HAP-1 (cell line): ENCODE measurements at regions not wholly inside any gene's neighbourhood (a gene's known extent, or its start where the extent isn't known, plus 50 kb on each side); places are given as distances from the start of the nearest gene placed in this dataset.

Experiments used
- DNase-seq, 2 experiments: peaks; one replicate each; pipeline ENCODE4 v3.0.0-alpha.2; 2016 to 2020; ENCODE audit warnings: low spot score in 2 of 2
- H3K27me3 ChIP-seq: fragments of 250-450 bp; sonication (Bioruptor Pico); 2 replicates; pipeline ENCODE4 v1.5.1; 2020; ENCODE audit warnings: low read depth, mild to moderate bottlenecking, moderate library complexity
- H3K36me3 ChIP-seq: fragments of 250-450 bp; sonication (Bioruptor Pico); replicated peaks from 2 replicates; pipeline ENCODE4 v1.5.1; 2020; ENCODE audit warnings: mild to moderate bottlenecking
- H3K4me1 ChIP-seq: fragments of 250-450 bp; sonication (Bioruptor Pico); 2 replicates; pipeline ENCODE4 v1.5.1; 2020; ENCODE audit warnings: mild to moderate bottlenecking
- H3K4me3 ChIP-seq: fragments of 250-450 bp; sonication (Bioruptor Pico); 2 replicates; pipeline ENCODE4 v1.5.1; 2020; ENCODE audit warnings: mild to moderate bottlenecking, moderate library complexity
- H3K9me3 ChIP-seq: fragments of 250-450 bp; sonication (Bioruptor Pico); 2 replicates; pipeline ENCODE4 v1.5.1; 2020; ENCODE audit warnings: mild to moderate bottlenecking, moderate library complexity
- in situ Hi-C: fragments of 300-500 bp; cut with MboI; formaldehyde crosslinking; loops from 3 replicates; pipeline ENCODE4 v1.14.3; 2020; ENCODE audit warnings: low sequenced_read_pairs, inconsistent platforms, mixed read lengths

GRCh38 chrX:39626749-39627148 is 471.0 kb downstream of the BCOR start:
- DNase-seq, result no peak
- in situ Hi-C loops, result no loop called here
- no peaks in the 10 kb centered on the region for H3K27me3 ChIP-seq
- no peak overlapping the region for H3K4me3 ChIP-seq
- no peaks in the 10 kb centered on the region for H3K9me3 ChIP-seq
- no peaks in the 10 kb centered on the region for H3K4me1 ChIP-seq
- no peaks in the 10 kb centered on the region for H3K36me3 ChIP-seq

- DNase-seq, result peak in 1 of 2 experiments; percentile 10
- in situ Hi-C loops, result no loop called here
- no peaks in the 10 kb centered on the region for H3K27me3 ChIP-seq
- no peak overlapping the region for H3K4me3 ChIP-seq
- no peaks in the 10 kb centered on the region for H3K9me3 ChIP-seq
- H3K36me3 ChIP-seq, result no peaks in the 10 kb centered on the region
- no peaks in the 10 kb centered on the region for H3K4me1 ChIP-seq
Observed at GRCh38 chrX:39627257-39627656, 470.5 kb downstream of the BCOR start.

- in situ Hi-C loops, result no loop called here
- H3K36me3 ChIP-seq, result no peaks in the 10 kb centered on the region
- no peak for DNase-seq
- no peak overlapping the region for H3K4me3 ChIP-seq
- H3K27me3 ChIP-seq, result no peaks in the 10 kb centered on the region
- no peaks in the 10 kb centered on the region for H3K9me3 ChIP-seq
- no peaks in the 10 kb centered on the region for H3K4me1 ChIP-seq
Observed at GRCh38 chrX:39629001-39629400, 468.8 kb downstream of the BCOR start.

GRCh38 chrX:39630344-39630743 is 467.4 kb downstream of the BCOR start:
- Histone ChIP-seq H3K4me1 (no peaks in the 10 kb centered on the region), H3K9me3 (no peaks in the 10 kb centered on the region; the same call in 1 of the 2 replicates), H3K4me3 (no peak overlapping the region), H3K27me3 (no peaks in the 10 kb centered on the region), H3K36me3 (no peaks in the 10 kb centered on the region)
- in situ Hi-C loops, result no loop called here
- DNase-seq, result no peak

- DNase-seq, result peak; percentile 5 to 32
- Histone ChIP-seq H3K4me3 (no peak overlapping the region), H3K4me1 (no peaks in the 10 kb centered on the region), H3K27me3 (no peaks in the 10 kb centered on the region), H3K36me3 (no peaks in the 10 kb centered on the region), H3K9me3 (no peaks in the 10 kb centered on the region; the same call in 1 of the 2 replicates)
- in situ Hi-C loops, result no loop called here
Observed at GRCh38 chrX:39631276-39632229, 466.2 kb downstream of the BCOR start.

- DNase-seq, result no peak
- Histone ChIP-seq H3K9me3 (no peaks in the 10 kb centered on the region; the same call in 1 of the 2 replicates), H3K4me3 (no peak overlapping the region), H3K4me1 (no peaks in the 10 kb centered on the region), H3K27me3 (no peaks in the 10 kb centered on the region), H3K36me3 (no peaks in the 10 kb centered on the region)
- in situ Hi-C loops, result no loop called here
Observed at GRCh38 chrX:39633293-39633692, 464.5 kb downstream of the BCOR start.

GRCh38 chrX:39636481-39636880 is 461.3 kb downstream of the BCOR start:
- no peak for DNase-seq
- Histone ChIP-seq H3K36me3 (no peaks in the 10 kb centered on the region), H3K4me3 (no peak overlapping the region), H3K4me1 (no peaks in the 10 kb centered on the region), H3K27me3 (no peaks in the 10 kb centered on the region), H3K9me3 (no peaks in the 10 kb centered on the region; the same call in 1 of the 2 replicates)
- in situ Hi-C loops, result no loop called here

GRCh38 chrX:39638526-39638925 is 459.2 kb downstream of the BCOR start:
- Histone ChIP-seq H3K9me3 (no peaks in the 10 kb centered on the region; the same call in 1 of the 2 replicates), H3K36me3 (no peaks in the 10 kb centered on the region), H3K4me3 (no peak overlapping the region), H3K4me1 (no peaks in the 10 kb centered on the region), H3K27me3 (no peaks in the 10 kb centered on the region)
- in situ Hi-C loops, result no loop called here
- no peak for DNase-seq

- Histone ChIP-seq H3K36me3 (no peaks in the 10 kb centered on the region), H3K4me1 (no peaks in the 10 kb centered on the region), H3K27me3 (no peaks in the 10 kb centered on the region), H3K9me3 (no peaks in the 10 kb centered on the region), H3K4me3 (no peak overlapping the region)
- DNase-seq, result no peak
- in situ Hi-C loops, result no loop called here
Observed at GRCh38 chrX:39639871-39640270, 457.9 kb downstream of the BCOR start.

- Histone ChIP-seq H3K9me3 (no peaks in the 10 kb centered on the region), H3K4me1 (no peaks in the 10 kb centered on the region), H3K27me3 (no peaks in the 10 kb centered on the region), H3K36me3 (no peaks in the 10 kb centered on the region), H3K4me3 (no peak overlapping the region)
- in situ Hi-C loops, result no loop called here
- no peak for DNase-seq
Observed at GRCh38 chrX:39640866-39641265, 456.9 kb downstream of the BCOR start.

- H3K9me3 ChIP-seq, result no peaks in the 10 kb centered on the region
- no peaks in the 10 kb centered on the region for H3K27me3 ChIP-seq
- H3K36me3 ChIP-seq, result no peaks in the 10 kb centered on the region
- no peak overlapping the region for H3K4me3 ChIP-seq
- no peaks in the 10 kb centered on the region for H3K4me1 ChIP-seq
- in situ Hi-C loops, result no loop called here
- DNase-seq, result no peak
Observed at GRCh38 chrX:39642071-39642470, 455.7 kb downstream of the BCOR start.

GRCh38 chrX:39643550-39643949 is 454.2 kb downstream of the BCOR start:
- DNase-seq, result no peak
- Histone ChIP-seq H3K9me3 (no peaks in the 10 kb centered on the region), H3K27me3 (no peaks in the 10 kb centered on the region), H3K4me1 (no peaks in the 10 kb centered on the region), H3K36me3 (no peaks in the 10 kb centered on the region), H3K4me3 (no peak overlapping the region)
- in situ Hi-C loops, result no loop called here

GRCh38 chrX:39645178-39645895 is 452.4 kb downstream of the BCOR start:
- peak in 1 of 2 experiments; percentile 26 for DNase-seq

More at GRCh38 chrX:39645178-39645895, 452.4 kb downstream of the BCOR start:
- H3K9me3 ChIP-seq, result no peaks in the 10 kb centered on the region
- in situ Hi-C loops, result no loop called here
- H3K36me3 ChIP-seq, result no peaks in the 10 kb centered on the region
- H3K4me3 ChIP-seq, result no peak overlapping the region
- no peaks in the 10 kb centered on the region for H3K27me3 ChIP-seq
- no peaks in the 10 kb centered on the region for H3K4me1 ChIP-seq
